ENCODE measurements at regions not wholly inside any gene's neighbourhood (a gene's known extent, or its start where the extent isn't known, plus 50 kb on each side); places are given as distances from the start of the nearest gene placed in this dataset.

DNA sequence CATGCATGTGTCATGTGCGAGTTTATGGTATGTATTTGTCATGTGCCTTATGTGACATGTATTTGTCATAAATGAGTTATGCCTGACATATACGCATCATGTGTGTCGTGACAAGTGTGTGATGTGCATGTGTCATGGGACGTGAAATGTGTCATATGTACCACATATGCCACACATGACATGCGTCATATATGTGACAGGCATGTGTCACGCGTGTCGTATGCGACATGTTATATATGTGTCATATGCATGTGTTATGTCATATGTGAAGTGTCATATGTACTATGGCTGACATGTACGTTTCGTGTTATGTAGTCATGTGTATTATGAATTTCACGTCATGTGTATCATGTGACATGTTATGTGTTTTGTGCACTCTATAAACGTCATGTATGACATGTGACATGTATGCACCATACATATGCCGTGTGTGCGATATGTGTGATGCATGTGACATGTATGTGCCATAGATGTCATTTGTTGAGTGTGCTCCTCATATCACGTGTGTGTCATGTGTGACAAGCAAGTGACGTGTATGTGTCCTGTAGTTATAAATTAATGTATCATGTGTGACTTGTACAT, 2152.3 kb upstream of the PIK3C3 start:
- TF ChIP-seq, protein P1, sequence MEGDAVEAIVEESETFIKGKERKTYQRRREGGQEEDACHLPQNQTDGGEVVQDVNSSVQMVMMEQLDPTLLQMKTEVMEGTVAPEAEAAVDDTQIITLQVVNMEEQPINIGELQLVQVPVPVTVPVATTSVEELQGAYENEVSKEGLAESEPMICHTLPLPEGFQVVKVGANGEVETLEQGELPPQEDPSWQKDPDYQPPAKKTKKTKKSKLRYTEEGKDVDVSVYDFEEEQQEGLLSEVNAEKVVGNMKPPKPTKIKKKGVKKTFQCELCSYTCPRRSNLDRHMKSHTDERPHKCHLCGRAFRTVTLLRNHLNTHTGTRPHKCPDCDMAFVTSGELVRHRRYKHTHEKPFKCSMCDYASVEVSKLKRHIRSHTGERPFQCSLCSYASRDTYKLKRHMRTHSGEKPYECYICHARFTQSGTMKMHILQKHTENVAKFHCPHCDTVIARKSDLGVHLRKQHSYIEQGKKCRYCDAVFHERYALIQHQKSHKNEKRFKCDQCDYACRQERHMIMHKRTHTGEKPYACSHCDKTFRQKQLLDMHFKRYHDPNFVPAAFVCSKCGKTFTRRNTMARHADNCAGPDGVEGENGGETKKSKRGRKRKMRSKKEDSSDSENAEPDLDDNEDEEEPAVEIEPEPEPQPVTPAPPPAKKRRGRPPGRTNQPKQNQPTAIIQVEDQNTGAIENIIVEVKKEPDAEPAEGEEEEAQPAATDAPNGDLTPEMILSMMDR (IDR thresholded peaks at IDR 0.05), result no peak
- no peak for TF ChIP-seq POLR2A (IDR thresholded peaks at IDR 0.05)
